Stimulated activated CD4-positive, alpha-beta T cell treated with anti-CD3 and anti-CD28 coated beads, Interleukin-4, amount 100 ng/mL, for 48 hours (primary cell): ENCODE measurements at regions not wholly inside any gene's neighbourhood (a gene's known extent, or its start where the extent isn't known, plus 50 kb on each side); places are given as distances from the start of the nearest gene placed in this dataset.

Experiments used
- DNase-seq, 2 donors: peaks; one replicate each; pipeline ENCODE4 v3.0.0-alpha.2; 2020; ENCODE audit warnings: low read depth in 2 of 2

DNA sequence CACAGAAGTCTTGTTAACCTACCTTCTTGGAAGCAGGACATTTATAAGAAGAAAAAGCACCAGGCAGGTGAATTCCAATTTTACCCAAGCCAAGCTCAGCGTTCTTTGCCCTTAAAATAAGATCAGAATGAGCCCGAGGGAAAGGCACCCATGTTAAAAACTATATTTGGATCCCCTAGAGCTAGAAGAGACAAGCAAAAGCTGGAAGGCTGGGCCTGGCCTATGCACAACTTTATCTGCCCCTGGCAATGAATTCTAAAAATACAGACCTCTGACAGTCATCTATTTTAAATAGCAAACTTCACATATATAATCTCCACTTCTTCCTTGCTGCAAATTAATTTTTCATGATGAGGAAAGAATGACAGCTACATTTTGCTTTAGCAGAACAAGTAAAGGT lies 180.9 kb downstream of the FGFR2 start:
- no peak for DNase-seq

DNA sequence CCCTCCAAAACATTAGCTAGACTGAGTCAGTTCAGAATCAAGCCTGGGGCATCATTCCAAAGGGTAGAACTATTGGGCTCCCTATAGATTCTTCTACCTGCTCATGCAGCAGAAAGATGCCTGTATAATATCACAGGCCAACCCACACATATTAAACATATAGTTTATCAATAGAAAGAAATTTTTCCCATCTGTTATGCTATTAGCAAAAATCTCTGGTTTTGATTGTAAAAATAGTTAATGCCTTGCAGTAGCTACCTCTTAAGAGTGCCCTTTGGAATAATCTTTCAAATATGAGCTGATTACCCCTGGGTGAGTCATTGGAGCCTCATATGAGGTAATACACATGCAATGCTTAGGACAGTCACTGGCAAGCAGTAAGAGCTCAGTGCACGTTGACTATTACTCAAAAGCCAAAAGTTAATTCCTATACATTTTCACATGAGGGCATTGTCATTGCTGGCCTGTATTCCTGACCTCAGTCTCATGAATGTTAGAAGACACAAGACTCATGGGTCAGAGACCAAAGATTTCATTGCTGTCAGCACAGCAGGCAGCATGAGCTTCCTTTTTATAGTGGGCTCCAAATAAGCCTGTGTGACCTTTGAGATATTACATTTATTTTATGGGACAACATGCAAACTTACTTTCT lies 180.0 kb downstream of the FGFR2 start:
- DNase-seq: no peak

DNA sequence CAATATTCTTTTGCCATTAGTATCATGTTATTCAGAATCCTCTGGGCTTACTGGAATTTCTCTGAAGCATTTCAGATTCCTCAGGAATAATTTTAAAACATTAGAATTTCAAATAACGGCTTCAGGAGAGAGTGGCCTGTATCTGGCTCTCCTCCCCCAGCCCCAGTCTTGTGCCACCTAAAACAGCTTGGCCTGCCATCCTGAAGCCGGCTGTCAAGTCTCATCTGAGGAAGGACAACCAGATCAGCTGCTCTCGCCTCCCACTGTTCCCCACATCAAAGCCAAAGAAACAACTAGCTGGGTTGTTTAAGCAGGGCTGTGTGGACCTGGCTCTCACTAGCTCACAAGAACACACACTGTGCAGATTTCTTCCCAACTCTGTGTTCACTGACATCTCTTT lies 178.2 kb downstream of the FGFR2 start:
- DNase-seq: no peak

DNA sequence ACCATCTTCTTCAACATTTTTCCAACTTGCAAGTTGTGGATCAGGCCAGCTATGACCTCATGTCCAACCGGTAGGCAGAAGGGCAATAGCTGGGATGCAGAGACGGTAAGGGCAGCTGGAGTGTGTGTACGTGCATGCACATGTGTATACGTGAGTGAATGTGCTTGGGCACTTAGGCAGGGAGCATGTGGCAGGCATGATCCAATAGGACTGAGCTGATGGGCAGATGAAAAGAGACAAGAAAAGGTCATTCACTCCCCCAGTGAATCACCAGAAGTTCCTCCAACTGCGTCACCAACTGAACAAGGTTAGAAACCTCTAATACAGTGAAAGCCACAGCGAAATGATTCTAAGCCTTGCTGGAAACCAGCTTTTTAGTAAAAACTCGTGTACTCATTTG lies 176.1 kb downstream of the FGFR2 start:
- DNase-seq: no peak

DNA sequence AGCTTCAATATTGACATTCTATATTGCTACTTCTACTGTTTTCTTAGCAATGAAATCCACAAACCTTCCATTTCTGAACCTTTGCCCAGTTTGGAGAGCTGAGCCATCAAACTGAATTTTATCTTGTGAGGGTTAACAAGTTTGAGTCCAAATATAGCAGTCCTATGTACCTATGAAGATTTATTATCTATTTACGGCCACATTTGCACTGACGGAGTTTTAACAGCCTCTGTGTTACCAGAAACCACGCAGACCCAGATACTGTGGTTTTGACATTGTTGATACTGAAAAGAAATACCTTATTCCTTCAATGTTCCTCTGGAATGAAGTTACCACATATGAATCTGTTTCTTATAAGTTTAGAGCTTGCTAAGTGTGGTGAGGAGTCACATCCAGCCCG lies 172.6 kb downstream of the FGFR2 start:
- DNase-seq: no peak

DNA sequence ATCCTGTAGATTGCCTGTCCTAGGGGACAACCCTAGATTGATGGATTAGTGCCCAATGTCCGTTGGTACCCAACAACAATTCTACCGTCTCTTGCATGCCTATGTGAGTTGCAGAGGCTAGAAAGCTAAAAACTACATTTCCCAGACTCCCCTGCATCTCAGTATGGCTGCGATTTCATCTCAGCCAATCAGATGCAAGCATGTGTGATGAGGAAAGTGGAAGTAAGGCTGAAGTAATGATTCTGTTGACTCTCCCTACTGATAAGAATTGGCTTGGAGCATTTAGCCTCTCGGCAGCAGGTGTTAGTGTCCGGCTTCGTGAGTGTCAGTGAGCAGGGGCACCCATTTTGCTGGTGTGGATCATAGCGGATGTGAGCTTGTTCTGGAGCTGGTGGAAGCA lies 171.9 kb downstream of the FGFR2 start:
- no peak for DNase-seq
